ENCODE measurements at regions not wholly inside any gene's neighbourhood (a gene's known extent, or its start where the extent isn't known, plus 50 kb on each side); places are given as distances from the start of the nearest gene placed in this dataset.
A peak's percentile ranks its signal among the peaks of the same experiment; 100 is the strongest.
"Not testable (repeated sequence)": the region's sequence is repeated elsewhere in the genome, so short reads cannot be mapped to it uniquely, and the experiment has no call there.

GRCh38 chr11:69572233-69572860 is 68.6 kb upstream of the CCND1 start:
- DNase-seq (ENCODE audit: low read depth): no peak

DNA sequence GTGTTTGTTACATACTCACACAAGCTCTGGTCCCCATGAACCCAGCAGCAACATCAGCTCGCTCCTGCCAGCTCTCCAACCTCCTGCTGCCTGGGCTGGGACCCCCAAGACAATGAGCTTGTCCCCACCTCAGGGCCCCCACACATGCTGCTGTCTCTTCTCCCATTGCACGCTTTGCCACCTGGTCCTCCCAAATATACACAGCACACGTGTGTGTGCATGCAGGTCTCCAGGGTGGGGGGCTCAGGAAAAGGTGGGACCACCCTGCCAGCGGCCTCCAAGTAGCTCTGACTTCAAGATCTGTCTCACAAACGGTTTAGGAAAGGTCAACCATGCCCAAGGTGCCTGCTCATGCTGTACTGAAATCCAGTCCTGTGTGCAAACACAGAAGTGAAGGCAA is 68.1 kb upstream of the CCND1 start:
- no peak for DNase-seq (ENCODE audit: low read depth)

GRCh38 chr11:69573761-69574607 is 67.0 kb upstream of the CCND1 start:
- DNase-seq (ENCODE audit: low read depth): no peak

DNA sequence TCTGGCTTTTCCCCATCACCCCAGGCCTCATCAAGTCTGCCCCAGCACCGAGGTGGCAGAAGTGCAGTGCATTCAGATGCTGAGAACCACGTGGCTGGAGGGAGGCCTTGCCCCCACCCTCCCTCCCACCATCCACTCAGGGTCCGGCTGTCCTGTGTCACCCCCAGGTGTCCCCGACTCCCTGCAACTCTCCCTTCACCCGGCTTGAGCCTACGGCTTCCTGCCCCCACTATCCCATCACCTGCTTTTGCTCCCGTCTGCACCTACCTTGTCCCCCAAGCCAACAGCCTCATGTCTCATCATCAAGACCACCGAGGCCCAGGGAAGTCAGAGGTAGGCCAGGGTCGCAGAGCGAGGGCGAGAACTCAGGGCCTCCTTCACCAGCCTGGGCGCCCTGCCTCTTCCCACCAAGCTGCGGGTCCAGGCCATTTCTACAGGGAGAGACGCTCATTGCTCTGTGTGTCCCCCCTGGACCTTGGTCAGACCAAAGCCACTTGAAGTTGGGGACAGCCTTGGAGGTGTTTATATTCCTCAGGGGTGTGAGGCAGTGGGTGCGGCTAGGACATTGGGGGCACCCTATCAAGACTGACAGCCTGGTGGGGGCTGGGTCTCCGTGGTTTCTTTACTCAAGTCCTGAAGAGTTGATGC is 66.2 kb upstream of the CCND1 start:
- no peak for DNase-seq (ENCODE audit: low read depth)

DNA sequence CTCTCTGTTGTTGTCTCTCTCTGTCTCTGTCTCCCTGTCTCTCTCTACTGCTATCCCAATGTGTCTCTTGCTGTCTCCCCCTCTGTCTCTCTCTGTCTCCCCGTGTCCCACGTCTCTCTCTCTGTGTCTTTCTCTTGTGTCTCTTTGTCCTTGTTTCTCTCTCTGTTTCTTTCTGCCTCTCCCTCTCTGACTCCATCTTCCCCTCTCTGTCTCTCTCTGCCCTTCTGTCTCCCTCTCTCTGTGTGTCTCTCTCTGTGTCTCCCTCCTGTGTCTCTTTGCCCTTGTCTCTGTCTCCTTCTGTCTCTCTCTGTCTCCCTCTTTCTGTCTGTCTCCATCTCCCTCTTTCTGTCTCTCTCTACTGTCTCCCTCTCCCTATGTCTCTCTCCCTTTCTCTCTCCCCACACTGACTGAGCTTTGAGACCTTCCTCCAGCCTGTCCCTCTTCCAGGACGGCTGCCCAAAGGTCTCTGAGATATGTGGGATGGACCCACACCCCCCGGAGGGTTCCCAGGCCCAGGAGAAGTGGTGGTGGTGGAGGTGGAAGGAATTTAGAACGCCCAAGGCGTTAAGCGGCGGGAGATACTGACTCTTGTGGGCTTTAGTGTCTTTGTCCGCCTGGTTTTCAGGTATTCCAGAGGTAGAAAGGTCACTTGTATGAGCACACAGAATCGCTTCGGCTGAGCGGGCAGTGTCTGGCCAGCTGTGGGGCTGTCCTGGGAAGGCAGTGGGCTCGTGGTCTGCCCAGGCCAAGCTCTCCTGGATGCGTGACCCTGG is 65.5 kb upstream of the CCND1 start:
- DNase-seq (ENCODE audit: low read depth): no peak

- DNase-seq (ENCODE audit: low read depth): no peak
Measured at GRCh38 chr11:69576069-69576782, 64.7 kb upstream of the CCND1 start.

DNA sequence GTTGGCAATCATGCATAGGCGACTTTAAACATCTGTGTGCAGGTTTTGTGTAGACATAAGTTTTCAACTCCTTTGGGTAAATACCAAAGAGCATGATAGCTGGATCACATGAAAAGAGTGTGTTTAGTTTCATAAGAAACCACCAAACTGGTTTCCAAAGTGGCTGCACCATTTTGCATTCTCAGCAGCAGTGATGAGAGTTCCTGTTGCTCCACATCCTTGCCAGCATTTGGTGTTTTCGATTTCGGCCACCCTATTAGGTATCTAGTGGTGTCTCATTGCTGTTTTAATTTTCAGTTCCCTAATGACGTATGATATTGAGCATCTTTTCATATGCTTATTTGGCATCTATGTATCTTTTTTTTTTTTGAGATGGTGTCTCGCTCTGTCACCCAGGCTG is 62.8 kb upstream of the CCND1 start:
- DNase-seq (ENCODE audit: low read depth): no peak

GRCh38 chr11:69580529-69580928 is 60.4 kb upstream of the CCND1 start:
- no peak for DNase-seq (ENCODE audit: low read depth)

GRCh38 chr11:69582756-69583467 is 58.0 kb upstream of the CCND1 start:
- DNase-seq (ENCODE audit: low read depth): no peak

GRCh38 chr11:69584160-69584559 is 56.8 kb upstream of the CCND1 start:
- no peak for DNase-seq (ENCODE audit: low read depth)

DNA sequence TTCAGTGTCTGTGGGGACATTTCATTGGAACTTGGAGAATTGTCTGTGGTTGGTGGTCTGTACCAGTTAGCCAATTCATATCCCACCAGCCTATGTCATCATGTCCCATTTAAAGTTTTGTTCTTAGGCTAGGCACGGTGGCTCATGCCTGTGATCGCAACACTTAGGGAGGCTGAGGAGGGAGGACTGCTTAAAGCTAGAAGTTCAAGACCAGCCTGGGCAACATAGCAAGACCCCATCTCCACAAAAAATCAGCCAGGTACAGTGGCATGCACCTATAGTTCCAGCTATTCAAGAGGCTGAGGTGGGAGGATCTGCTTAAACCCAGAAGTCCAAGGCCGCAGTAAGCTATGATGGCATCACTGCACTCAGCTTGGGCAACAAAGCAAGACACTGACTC is 55.6 kb upstream of the CCND1 start:
- DNase-seq (ENCODE audit: low read depth): no peak

DNA sequence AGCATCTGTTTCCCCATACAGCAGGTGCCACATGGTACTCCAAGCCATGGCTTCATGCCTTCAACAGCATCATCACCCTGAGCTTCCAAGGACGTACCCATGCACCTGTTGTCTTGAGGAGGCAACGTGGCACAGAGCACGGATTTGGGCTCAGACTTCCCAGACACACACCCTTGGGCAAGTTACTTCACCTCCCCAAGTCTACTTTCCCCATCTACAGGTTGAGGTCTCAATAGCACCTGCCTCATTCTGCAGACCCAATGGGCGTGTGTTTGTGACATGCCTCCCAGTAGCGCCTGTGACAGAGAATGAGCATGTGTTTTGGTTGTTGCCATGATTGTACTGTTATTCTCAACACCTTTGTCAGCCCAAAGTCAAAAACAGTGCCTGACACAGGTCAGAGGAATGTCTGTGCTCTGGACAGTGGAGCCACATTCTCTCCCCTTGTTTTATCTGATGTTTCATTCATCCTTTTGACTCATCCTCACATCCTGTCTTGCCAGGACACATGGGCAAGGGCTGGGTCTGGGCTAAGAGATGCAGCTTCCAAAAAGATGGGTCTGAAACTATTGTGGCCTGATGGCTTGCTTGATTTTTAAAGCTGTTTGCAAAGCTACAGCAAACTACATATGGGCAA is 53.4 kb upstream of the CCND1 start:
- DNase-seq (ENCODE audit: low read depth): peak; percentile 95

DNA sequence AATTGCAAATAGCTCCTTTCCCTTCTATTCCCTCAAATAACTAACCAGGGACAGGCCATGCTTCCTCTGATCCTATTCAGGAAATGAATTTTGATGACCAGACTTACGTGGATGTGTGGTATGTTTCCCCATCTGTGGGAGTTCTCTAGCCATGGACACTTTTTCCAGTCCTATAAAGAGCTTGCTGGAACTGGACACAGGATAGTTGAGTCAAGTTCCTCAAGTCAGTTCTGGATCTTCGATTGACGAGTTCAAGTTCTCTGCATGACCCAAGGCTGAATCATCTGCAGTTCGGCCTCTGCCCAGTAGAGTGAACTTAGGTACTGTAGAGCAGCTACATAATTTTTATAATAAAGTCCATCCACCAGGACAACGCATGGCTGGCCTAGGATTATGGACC is 52.7 kb upstream of the CCND1 start:
- DNase-seq (ENCODE audit: low read depth): peak; percentile 90

DNA sequence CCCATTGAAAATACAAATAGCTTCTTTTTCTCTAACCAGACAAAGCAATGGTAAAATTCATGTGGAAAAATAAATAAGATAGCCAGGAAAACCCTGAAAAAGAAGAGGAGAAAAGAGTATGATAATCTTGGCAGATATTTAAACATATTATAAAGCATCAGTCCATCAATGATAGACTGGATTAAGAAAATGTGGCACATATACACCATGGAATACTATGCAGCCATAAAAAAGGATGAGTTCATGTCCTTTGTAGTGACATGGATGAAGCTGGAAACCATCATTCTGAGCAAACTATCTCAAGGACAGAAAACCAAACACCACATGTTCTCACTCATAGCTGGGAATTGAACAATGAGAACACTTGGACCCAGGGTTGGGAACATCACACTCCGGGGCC is 50.9 kb upstream of the CCND1 start:
- not testable (repeated sequence) for DNase-seq (ENCODE audit: low read depth)

All from HT1080 (cell line).